VCaP (cell line): ENCODE measurements at regions not wholly inside any gene's neighbourhood (a gene's known extent, or its start where the extent isn't known, plus 50 kb on each side); places are given as distances from the start of the nearest gene placed in this dataset.
"Not testable (repeated sequence)": the region's sequence is repeated elsewhere in the genome, so short reads cannot be mapped to it uniquely, and the experiment has no call there.

Source experiments
- H3K27ac ChIP-seq: fragments of 450-650 bp; 2 replicates; pipeline ENCODE4 v1.5.1; 2017
- CTCF ChIP-seq: fragments of 450-650 bp; conservative IDR thresholded peaks from 2 replicates; pipeline ENCODE4 v1.5.1; 2017; ENCODE audit warnings: mild to moderate bottlenecking, moderate library complexity

- TF ChIP-seq CTCF = no peak
- H3K27ac ChIP-seq = no peak overlapping the region
These were observed 187.7 kb upstream of the CMC1 start for GRCh38 chr3:28053759-28054158.

GRCh38 chr3:28056806-28057205, 184.6 kb upstream of the CMC1 start:
- H3K27ac ChIP-seq = no peak overlapping the region
- TF ChIP-seq CTCF = no peak

- H3K27ac ChIP-seq = no peak overlapping the region
- TF ChIP-seq CTCF = no peak
These were observed 183.9 kb upstream of the CMC1 start for GRCh38 chr3:28057539-28057938.

- H3K27ac ChIP-seq = not testable (repeated sequence)
These were observed 182.2 kb upstream of the CMC1 start for GRCh38 chr3:28059199-28059598.

GRCh38 chr3:28066020-28066419, 175.4 kb upstream of the CMC1 start:
- no peak for TF ChIP-seq CTCF
- H3K27ac ChIP-seq = no peak overlapping the region

- TF ChIP-seq CTCF = no peak
- no peak overlapping the region for H3K27ac ChIP-seq
These were observed 174.4 kb upstream of the CMC1 start for GRCh38 chr3:28067014-28067413.

- no peak overlapping the region for H3K27ac ChIP-seq
- TF ChIP-seq CTCF = no peak
These were observed 173.1 kb upstream of the CMC1 start for GRCh38 chr3:28068342-28068741.

- H3K27ac ChIP-seq = no peak overlapping the region
- no peak for TF ChIP-seq CTCF
These were observed 172.0 kb upstream of the CMC1 start for GRCh38 chr3:28069438-28069837.
